Peyer's patch (tissue), 4 donors: ENCODE measurements at regions not wholly inside any gene's neighbourhood (a gene's known extent, or its start where the extent isn't known, plus 50 kb on each side); places are given as distances from the start of the nearest gene placed in this dataset.

ENCODE experiments used
- DNase-seq, 3 donors: peaks; one replicate each; pipeline ENCODE4 v3.0.0-alpha.2; 2017 to 2019
- H3K27ac ChIP-seq, 4 donors: fragments of 200-600 bp; sonication (generic); one replicate each; pipeline ENCODE4 v1.5.1; 2016 to 2019
- H3K27me3 ChIP-seq, 2 donors: fragments of 200-600 bp; sonication (generic); one replicate each; pipeline ENCODE4 v1.5.1; 2019
- H3K36me3 ChIP-seq, 3 donors: fragments of 200-600 bp; sonication (generic); one replicate each; pipeline ENCODE4 v1.5.1; 2016 to 2019
- H3K4me1 ChIP-seq, 4 donors: fragments of 200-600 bp; sonication (generic); one replicate each; pipeline ENCODE4 v1.5.1; 2016 to 2019
- H3K4me3 ChIP-seq, 4 donors: fragments of 200-600 bp; sonication (generic); 1 replicate in 3 of 4; 2 replicates in 1 of 4; pipeline ENCODE4 v1.5.1; 2016 to 2019; ENCODE audit warnings: mild to moderate bottlenecking in 1 of 4
- H3K9me3 ChIP-seq, 4 donors: fragments of 200-600 bp; sonication (generic); one replicate each; pipeline ENCODE4 v1.5.1; 2016 to 2019; ENCODE audit warnings: mild to moderate bottlenecking in 1 of 4
- POLR2A ChIP-seq, 2 donors: fragments of 450-650 bp; IDR thresholded peaks; one replicate each; pipeline ENCODE4 v1.5.1; 2017; ENCODE audit warnings: antibody characterized with exemption in 2 of 2, mild to moderate bottlenecking in 2 of 2, moderate library complexity in 2 of 2
- TF ChIP-seq, protein P1 (sequence below), 6 experiments: fragments of 450-650 bp in 4 of 6; fragments of 200-600 bp in 2 of 6; sonication (generic) in 1 of 6; IDR thresholded peaks; one replicate each; pipeline ENCODE4 v1.5.1; 2017 to 2019; ENCODE audit warnings: antibody characterized with exemption in 6 of 6, mild to moderate bottlenecking in 3 of 6, moderate library complexity in 1 of 6

DNA sequence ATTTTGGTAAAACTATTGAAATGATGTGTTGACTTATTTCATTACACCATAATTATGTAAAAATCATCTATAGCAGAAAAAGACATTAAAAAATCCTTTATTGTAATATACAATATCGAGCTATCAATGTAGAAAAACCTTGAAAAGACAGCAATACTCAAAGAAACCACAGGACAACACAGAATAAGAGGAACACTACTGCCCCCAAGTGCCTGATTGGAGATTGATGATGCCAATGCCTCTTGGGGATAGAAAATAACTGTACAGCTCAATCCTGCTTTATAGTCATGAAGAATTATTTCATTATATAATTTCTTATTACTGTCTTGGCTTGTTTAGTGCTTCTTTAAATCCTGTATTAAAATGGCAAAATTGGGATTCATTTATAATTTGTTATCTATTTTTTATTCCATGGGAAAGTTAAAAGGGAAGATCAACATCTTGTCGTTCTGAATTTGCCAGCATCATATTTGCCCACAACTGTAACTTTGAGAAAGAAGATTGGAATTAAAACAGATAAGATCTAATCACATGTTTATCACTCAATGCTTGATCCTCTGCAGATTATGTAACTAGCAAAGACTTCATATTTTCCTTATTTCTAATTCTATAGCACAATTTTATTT lies 337.5 kb downstream of the CDH9 start:
- TF ChIP-seq, protein P1, sequence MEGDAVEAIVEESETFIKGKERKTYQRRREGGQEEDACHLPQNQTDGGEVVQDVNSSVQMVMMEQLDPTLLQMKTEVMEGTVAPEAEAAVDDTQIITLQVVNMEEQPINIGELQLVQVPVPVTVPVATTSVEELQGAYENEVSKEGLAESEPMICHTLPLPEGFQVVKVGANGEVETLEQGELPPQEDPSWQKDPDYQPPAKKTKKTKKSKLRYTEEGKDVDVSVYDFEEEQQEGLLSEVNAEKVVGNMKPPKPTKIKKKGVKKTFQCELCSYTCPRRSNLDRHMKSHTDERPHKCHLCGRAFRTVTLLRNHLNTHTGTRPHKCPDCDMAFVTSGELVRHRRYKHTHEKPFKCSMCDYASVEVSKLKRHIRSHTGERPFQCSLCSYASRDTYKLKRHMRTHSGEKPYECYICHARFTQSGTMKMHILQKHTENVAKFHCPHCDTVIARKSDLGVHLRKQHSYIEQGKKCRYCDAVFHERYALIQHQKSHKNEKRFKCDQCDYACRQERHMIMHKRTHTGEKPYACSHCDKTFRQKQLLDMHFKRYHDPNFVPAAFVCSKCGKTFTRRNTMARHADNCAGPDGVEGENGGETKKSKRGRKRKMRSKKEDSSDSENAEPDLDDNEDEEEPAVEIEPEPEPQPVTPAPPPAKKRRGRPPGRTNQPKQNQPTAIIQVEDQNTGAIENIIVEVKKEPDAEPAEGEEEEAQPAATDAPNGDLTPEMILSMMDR (IDR thresholded peaks at IDR 0.05): no peak
- TF ChIP-seq POLR2A (IDR thresholded peaks at IDR 0.05): no peak
- H3K36me3 ChIP-seq: no peaks in the 10 kb centered on the region
- no peaks in the 10 kb centered on the region for H3K27me3 ChIP-seq
- H3K4me3 ChIP-seq: no peak overlapping the region
- no peak for DNase-seq
- peaks cover 0 to 2% (median 0%) of the 10 kb centered on the region in 4 donors for H3K9me3 ChIP-seq
- H3K27ac ChIP-seq: no peak overlapping the region
- H3K4me1 ChIP-seq: no peaks in the 10 kb centered on the region

DNA sequence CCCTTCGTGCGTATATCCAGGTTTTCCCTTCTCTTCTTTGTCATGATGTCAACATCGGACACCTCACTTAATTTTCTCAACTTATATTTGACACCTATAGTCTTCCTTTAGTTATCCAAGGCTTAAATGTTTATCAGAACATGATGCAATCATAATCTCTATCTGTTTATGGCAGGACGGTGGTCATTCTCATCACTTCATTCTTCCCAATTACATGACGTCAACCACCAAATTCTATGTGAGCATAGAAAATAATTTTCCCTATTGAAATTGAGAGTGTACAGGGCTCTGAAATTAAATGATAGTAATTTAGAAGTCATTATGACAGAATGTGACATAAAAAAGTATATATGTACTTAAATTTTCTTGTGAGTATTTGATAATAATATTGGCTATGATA lies 345.4 kb downstream of the CDH9 start:
- no peak for DNase-seq

GRCh38 chr5:26691486-26691885 lies 346.9 kb downstream of the CDH9 start:
- Histone ChIP-seq H3K36me3 (no peaks in the 10 kb centered on the region), H3K27me3 (no peaks in the 10 kb centered on the region), H3K4me3 (no peak overlapping the region), H3K9me3 (peaks cover 0 to 3% (median 0%) of the 10 kb centered on the region in 4 donors), H3K27ac (no peak overlapping the region), H3K4me1 (no peaks in the 10 kb centered on the region)
- DNase-seq: no peak
- TF ChIP-seq, protein P1 (IDR thresholded peaks at IDR 0.05): no peak
- TF ChIP-seq POLR2A (IDR thresholded peaks at IDR 0.05): no peak

More for the DNA sequence above, 345.4 kb downstream of the CDH9 start:
- Histone ChIP-seq H3K9me3 (peaks cover 0 to 3% (median 0%) of the 10 kb centered on the region in 4 donors), H3K36me3 (no peaks in the 10 kb centered on the region), H3K27ac (no peak overlapping the region), H3K4me3 (no peak overlapping the region), H3K4me1 (no peaks in the 10 kb centered on the region), H3K27me3 (no peaks in the 10 kb centered on the region)
- no peak for TF ChIP-seq POLR2A (IDR thresholded peaks at IDR 0.05)
- TF ChIP-seq, protein P1 (IDR thresholded peaks at IDR 0.05): no peak

DNA sequence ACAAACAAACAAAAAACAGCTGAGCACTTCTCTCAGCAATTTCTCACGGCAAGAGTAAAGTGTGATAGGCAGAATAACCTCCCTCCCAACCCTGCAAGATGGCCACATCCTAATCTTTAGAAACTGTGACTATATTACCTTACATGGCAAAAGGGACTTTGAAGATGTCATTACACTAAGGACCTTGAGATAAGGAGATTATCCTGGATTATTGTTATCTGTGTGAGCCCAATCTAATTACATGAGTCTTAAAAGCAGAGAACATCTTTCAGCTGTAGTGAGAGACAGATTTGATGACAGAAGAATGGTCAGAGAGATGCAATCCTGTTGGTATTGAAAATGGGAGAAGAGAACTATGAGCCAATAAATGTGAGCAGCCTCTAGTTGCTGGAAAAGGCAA lies 347.9 kb downstream of the CDH9 start:
- no peak for TF ChIP-seq POLR2A (IDR thresholded peaks at IDR 0.05)
- TF ChIP-seq, protein P1 (IDR thresholded peaks at IDR 0.05): no peak
- Histone ChIP-seq H3K36me3 (no peaks in the 10 kb centered on the region), H3K4me3 (no peak overlapping the region), H3K9me3 (peaks cover 0 to 3% (median 0%) of the 10 kb centered on the region in 4 donors), H3K27ac (no peak overlapping the region), H3K27me3 (no peaks in the 10 kb centered on the region), H3K4me1 (no peaks in the 10 kb centered on the region)
- no peak for DNase-seq

GRCh38 chr5:26681861-26682260 lies 356.5 kb downstream of the CDH9 start:
- Histone ChIP-seq H3K27ac (no peak overlapping the region), H3K4me3 (no peak overlapping the region), H3K36me3 (no peaks in the 10 kb centered on the region), H3K27me3 (no peaks in the 10 kb centered on the region), H3K9me3 (peaks cover 0 to 5% (median 0%) of the 10 kb centered on the region in 4 donors), H3K4me1 (no peaks in the 10 kb centered on the region)
- TF ChIP-seq, protein P1 (IDR thresholded peaks at IDR 0.05): no peak
- TF ChIP-seq POLR2A (IDR thresholded peaks at IDR 0.05): no peak
- no peak for DNase-seq
